Keratinocyte (primary cell): ENCODE measurements at regions not wholly inside any gene's neighbourhood (a gene's known extent, or its start where the extent isn't known, plus 50 kb on each side); places are given as distances from the start of the nearest gene placed in this dataset.

Experiments used
- DNase-seq: peaks from one replicate; pipeline ENCODE4 v3.0.0-alpha.2; 2011; ENCODE audit warnings: low read depth, missing footprints, low spot score
- FAIRE-seq: peaks from 2 replicates; lab custom pipeline; 2011; peaks lifted over from hg19 to GRCh38; lab: Jason Lieb, UNC
- H2AFZ ChIP-seq: 2 replicates; pipeline ENCODE4 v1.6.0; 2012; ENCODE audit warnings: low read length, control low read depth, inconsistent platforms; ENCODE audit not compliant: control insufficient read depth
- H3K27ac ChIP-seq: 2 replicates; pipeline ENCODE4 v1.5.1; 2011; ENCODE audit warnings: low read length; ENCODE audit not compliant: control insufficient read depth, insufficient read depth
- H3K27me3 ChIP-seq: 3 replicates; pipeline ENCODE4 v1.6.0; 2011; ENCODE audit warnings: low read length; ENCODE audit not compliant: control insufficient read depth, insufficient read depth; ENCODE audit errors: extremely low read depth
- H3K36me3 ChIP-seq, 2 experiments: 2 replicates in 1 of 2; 3 replicates in 1 of 2; pipeline ENCODE4 v1.5.1; 2011; ENCODE audit warnings: low read length in 2 of 2, mild to moderate bottlenecking in 1 of 2; ENCODE audit not compliant: control insufficient read depth in 2 of 2, insufficient read depth in 2 of 2; ENCODE audit errors: extremely low read depth in 1 of 2
- H3K4me1 ChIP-seq: 3 replicates; pipeline ENCODE4 v1.5.1; 2011; ENCODE audit warnings: low read length; ENCODE audit not compliant: control insufficient read depth, insufficient read depth; ENCODE audit errors: extremely low read depth
- H3K4me2 ChIP-seq: 3 replicates; pipeline ENCODE4 v1.6.0; 2011; ENCODE audit warnings: low read depth, low read length; ENCODE audit not compliant: control insufficient read depth, insufficient read depth; ENCODE audit errors: extremely low read depth
- H3K4me3 ChIP-seq, 3 experiments: fragments of 200-600 bp in 1 of 3; sonication (generic) in 1 of 3; 2 replicates in 2 of 3; 3 replicates in 1 of 3; pipeline ENCODE4 v1.5.1; 2011 to 2016; ENCODE audit warnings: low read length in 3 of 3, mild to moderate bottlenecking in 3 of 3, control low read depth in 2 of 3, inconsistent platforms in 1 of 3, low read depth in 1 of 3, mixed read lengths in 1 of 3, mixed run types in 1 of 3, moderate library complexity in 1 of 3; ENCODE audit not compliant: control insufficient read depth in 2 of 3, insufficient read depth in 2 of 3; ENCODE audit errors: extremely low read depth in 1 of 3
- H3K79me2 ChIP-seq: 2 replicates; pipeline ENCODE4 v1.6.0; 2012; ENCODE audit warnings: low read length; ENCODE audit not compliant: control insufficient read depth, insufficient read depth
- H3K9ac ChIP-seq: 3 replicates; pipeline ENCODE4 v1.6.0; 2011; ENCODE audit warnings: low read length; ENCODE audit not compliant: control insufficient read depth, insufficient read depth; ENCODE audit errors: extremely low read depth
- H3K9me1 ChIP-seq: 3 replicates; pipeline ENCODE4 v1.6.0; 2011; ENCODE audit warnings: low read length; ENCODE audit not compliant: control insufficient read depth, insufficient read depth; ENCODE audit errors: extremely low read depth
- H3K9me3 ChIP-seq: 2 replicates; pipeline ENCODE4 v1.5.1; 2012; ENCODE audit warnings: low read depth, low read length; ENCODE audit not compliant: control insufficient read depth
- H4K20me1 ChIP-seq: 3 replicates; pipeline ENCODE4 v1.6.0; 2011; ENCODE audit warnings: low read length; ENCODE audit not compliant: control insufficient read depth, insufficient read depth; ENCODE audit errors: extremely low read depth
- EZH2 ChIP-seq: IDR thresholded peaks from one replicate; pipeline ENCODE4 v1.6.1; 2012; ENCODE audit warnings: inconsistent platforms, mild to moderate bottlenecking, low read length, moderate library complexity
- dilution Hi-C: fragments of 300-500 bp; cut with MboI; formaldehyde crosslinking; loops from one replicate; pipeline ENCODE4 v1.7.0; 2020; ENCODE audit warnings: low sequenced_read_pairs; ENCODE audit not compliant: extremely low pct_ligation_motif_present
- TF ChIP-seq, protein P1 (sequence below), 3 experiments: IDR thresholded peaks in 1 of 3; conservative IDR thresholded peaks in 1 of 3; optimal IDR thresholded peaks in 1 of 3; 2 replicates in 2 of 3; 3 replicates in 1 of 3; pipeline versions ENCODE3 to v1.5.1; 2011; ENCODE audit warnings: low read length in 3 of 3, mild to moderate bottlenecking in 3 of 3, moderate library complexity in 2 of 3, control low read depth in 1 of 3, inconsistent platforms in 1 of 3; ENCODE audit not compliant: insufficient read depth in 2 of 3; ENCODE audit errors: extremely low read depth in 1 of 3

- Histone ChIP-seq H3K4me3 (no peak overlapping the region), H3K27ac (no peak overlapping the region), H3K9me3 (no peaks in the 10 kb centered on the region), H3K4me1 (no peaks in the 10 kb centered on the region), H3K36me3 (no peaks in the 10 kb centered on the region), H2AFZ (no peak overlapping the region), H3K9me1 (no peaks in the 10 kb centered on the region), H4K20me1 (no peaks in the 10 kb centered on the region), H3K27me3 (no peaks in the 10 kb centered on the region), H3K4me2 (no peak overlapping the region), H3K9ac (no peak overlapping the region), H3K79me2 (no peaks in the 10 kb centered on the region)
- FAIRE-seq (no peak), DNase-seq (no peak)
- TF ChIP-seq EZH2, result no peak
- TF ChIP-seq, protein P1, sequence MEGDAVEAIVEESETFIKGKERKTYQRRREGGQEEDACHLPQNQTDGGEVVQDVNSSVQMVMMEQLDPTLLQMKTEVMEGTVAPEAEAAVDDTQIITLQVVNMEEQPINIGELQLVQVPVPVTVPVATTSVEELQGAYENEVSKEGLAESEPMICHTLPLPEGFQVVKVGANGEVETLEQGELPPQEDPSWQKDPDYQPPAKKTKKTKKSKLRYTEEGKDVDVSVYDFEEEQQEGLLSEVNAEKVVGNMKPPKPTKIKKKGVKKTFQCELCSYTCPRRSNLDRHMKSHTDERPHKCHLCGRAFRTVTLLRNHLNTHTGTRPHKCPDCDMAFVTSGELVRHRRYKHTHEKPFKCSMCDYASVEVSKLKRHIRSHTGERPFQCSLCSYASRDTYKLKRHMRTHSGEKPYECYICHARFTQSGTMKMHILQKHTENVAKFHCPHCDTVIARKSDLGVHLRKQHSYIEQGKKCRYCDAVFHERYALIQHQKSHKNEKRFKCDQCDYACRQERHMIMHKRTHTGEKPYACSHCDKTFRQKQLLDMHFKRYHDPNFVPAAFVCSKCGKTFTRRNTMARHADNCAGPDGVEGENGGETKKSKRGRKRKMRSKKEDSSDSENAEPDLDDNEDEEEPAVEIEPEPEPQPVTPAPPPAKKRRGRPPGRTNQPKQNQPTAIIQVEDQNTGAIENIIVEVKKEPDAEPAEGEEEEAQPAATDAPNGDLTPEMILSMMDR (optimal IDR thresholded peaks at IDR 0.05 in 1 of 3, IDR thresholded peaks at IDR 0.05 in 1 of 3, conservative IDR thresholded peaks at IDR 0.05 in 1 of 3; ENCODE audit: extremely low read depth in 1 of 3, insufficient read depth in 2 of 3, low read length in 3 of 3), result no peak
- dilution Hi-C loops, result no loop called here
Observed at GRCh38 chrX:79572566-79572965, 205.4 kb upstream of the ITM2A start.

DNA sequence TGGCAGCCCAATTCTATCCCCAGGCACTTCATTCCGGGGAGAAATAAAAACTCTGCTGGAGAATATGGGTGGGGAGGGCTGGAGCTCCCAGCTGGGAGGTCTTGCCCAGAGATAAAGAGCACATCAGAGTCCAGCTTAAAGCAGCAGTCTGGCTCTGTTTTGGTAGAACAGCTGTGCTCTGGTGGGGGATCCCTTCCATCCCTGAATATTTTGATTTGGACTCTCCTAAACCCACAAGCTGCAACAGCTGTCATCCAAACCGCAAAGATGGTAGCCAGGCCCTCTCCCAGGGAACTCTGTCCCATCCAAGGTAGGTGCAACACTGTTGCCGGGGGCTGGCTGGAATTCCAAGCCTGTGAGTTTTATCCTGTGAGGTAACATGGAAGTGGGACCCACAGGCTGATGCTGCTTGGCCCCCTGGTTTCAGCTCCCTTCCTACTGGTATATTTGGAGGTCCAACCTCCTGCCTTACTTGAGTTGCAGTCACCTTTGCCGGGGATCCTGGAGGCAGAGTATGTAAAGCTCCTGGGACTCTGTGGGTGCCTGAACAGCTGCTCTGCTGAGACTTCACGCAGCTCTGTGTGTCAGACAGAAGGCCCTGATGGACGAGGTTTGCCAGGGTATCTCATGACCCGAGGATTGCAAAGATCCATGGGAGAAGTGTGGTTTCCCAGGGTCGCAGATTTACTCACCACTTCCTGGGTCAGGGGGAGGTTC lies 203.5 kb upstream of the ITM2A start:
- FAIRE-seq, result no peak
- no peaks in the 10 kb centered on the region for H3K36me3 ChIP-seq
- H3K27ac ChIP-seq, result no peak overlapping the region

More for the DNA sequence above, 203.5 kb upstream of the ITM2A start:
- Histone ChIP-seq H3K4me1 (no peaks in the 10 kb centered on the region), H3K9ac (no peak overlapping the region), H4K20me1 (no peaks in the 10 kb centered on the region), H2AFZ (no peak overlapping the region), H3K4me3 (no peak overlapping the region), H3K4me2 (no peak overlapping the region), H3K79me2 (no peaks in the 10 kb centered on the region), H3K9me1 (no peaks in the 10 kb centered on the region), H3K27me3 (no peaks in the 10 kb centered on the region), H3K9me3 (no peaks in the 10 kb centered on the region)
- DNase-seq, result no peak
- TF ChIP-seq, protein P1 (optimal IDR thresholded peaks at IDR 0.05 in 1 of 3, IDR thresholded peaks at IDR 0.05 in 1 of 3, conservative IDR thresholded peaks at IDR 0.05 in 1 of 3; ENCODE audit: extremely low read depth in 1 of 3, insufficient read depth in 2 of 3, low read length in 3 of 3), result no peak
- no peak for TF ChIP-seq EZH2
- dilution Hi-C loops, result no loop called here
